OCI-LY1 (cell line): ENCODE measurements at regions not wholly inside any gene's neighbourhood (a gene's known extent, or its start where the extent isn't known, plus 50 kb on each side); places are given as distances from the start of the nearest gene placed in this dataset.
"Not testable (repeated sequence)": the region's sequence is repeated elsewhere in the genome, so short reads cannot be mapped to it uniquely, and the experiment has no call there.

ENCODE experiments used
- H2AFZ ChIP-seq: fragments of 200-600 bp; sonication (generic), shearing (Covaris generic); 2 replicates; pipeline ENCODE4 v1.6.0; 2014; ENCODE audit warnings: antibody characterized with exemption, mild to moderate bottlenecking, low read length
- H3F3A ChIP-seq: fragments of 200-600 bp; sonication (generic), shearing (Covaris generic); 2 replicates; pipeline ENCODE4 v1.6.0; 2014; ENCODE audit warnings: mild to moderate bottlenecking, antibody characterized with exemption, low read length, moderate library complexity; ENCODE audit not compliant: insufficient read depth
- H3K27ac ChIP-seq: fragments of 200-600 bp; sonication (generic); 2 replicates; pipeline ENCODE4 v1.5.1; 2014; ENCODE audit warnings: low read length, mixed run types, mild to moderate bottlenecking, low read depth; ENCODE audit not compliant: poor library complexity, severe bottlenecking
- H3K27me3 ChIP-seq: fragments of 200-600 bp; sonication (generic); 2 replicates; pipeline ENCODE4 v1.6.0; 2014; ENCODE audit warnings: antibody characterized with exemption, mild to moderate bottlenecking, low read length, moderate library complexity; ENCODE audit not compliant: insufficient read depth
- H3K36me3 ChIP-seq: fragments of 200-600 bp; sonication (generic); 2 replicates; pipeline ENCODE4 v1.6.1; 2014; ENCODE audit warnings: mild to moderate bottlenecking, antibody characterized with exemption, low read length, moderate library complexity, mixed read lengths; ENCODE audit not compliant: insufficient read depth
- H3K4me1 ChIP-seq: fragments of 200-600 bp; sonication (generic); 2 replicates; pipeline ENCODE4 v1.5.1; 2014; ENCODE audit warnings: mild to moderate bottlenecking, low read length, moderate library complexity; ENCODE audit not compliant: insufficient read depth, severe bottlenecking
- H3K4me2 ChIP-seq: fragments of 200-600 bp; sonication (generic), shearing (Covaris generic); 2 replicates; pipeline ENCODE4 v1.6.1; 2014; ENCODE audit warnings: low read length
- H3K4me3 ChIP-seq: fragments of 200-600 bp; sonication (generic); 2 replicates; pipeline ENCODE4 v1.5.1; 2014; ENCODE audit warnings: low read length, low read depth, mild to moderate bottlenecking, mixed read lengths; ENCODE audit not compliant: poor library complexity, severe bottlenecking
- H3K79me2 ChIP-seq: fragments of 200-600 bp; shearing (Covaris generic); 2 replicates; pipeline ENCODE4 v1.6.1; 2016; ENCODE audit warnings: mixed run types, low read length, mixed read lengths; ENCODE audit not compliant: insufficient read depth
- H3K9ac ChIP-seq: fragments of 200-600 bp; sonication (generic), shearing (Covaris generic); 2 replicates; pipeline ENCODE4 v1.6.1; 2014; ENCODE audit warnings: mild to moderate bottlenecking, low read length, mixed read lengths
- H3K9me2 ChIP-seq: fragments of 200-600 bp; sonication (generic), shearing (Covaris generic); 2 replicates; pipeline ENCODE4 v1.6.1; 2014; ENCODE audit warnings: low read depth, mild to moderate bottlenecking, low read length, mixed read lengths
- H3K9me3 ChIP-seq: fragments of 200-600 bp; shearing (Covaris generic); 2 replicates; pipeline ENCODE4 v1.6.1; 2014; ENCODE audit warnings: low read length, mixed read lengths
- H4K20me1 ChIP-seq: fragments of 200-600 bp; sonication (generic), shearing (Covaris generic); 2 replicates; pipeline ENCODE4 v1.6.0; 2016; ENCODE audit warnings: mild to moderate bottlenecking, low read length; ENCODE audit not compliant: insufficient read depth
- CTCF ChIP-seq: fragments of 200-600 bp; sonication (generic), shearing (Covaris generic); IDR thresholded peaks from 2 replicates; pipeline ENCODE4 v1.5.1; 2017; ENCODE audit warnings: mild to moderate bottlenecking, antibody characterized with exemption, low read length, moderate library complexity, mixed read lengths
- EZH2 ChIP-seq: fragments of 200-600 bp; sonication (generic), shearing (Covaris generic); IDR thresholded peaks from 2 replicates; pipeline ENCODE4 v1.8.0; 2017; ENCODE audit warnings: borderline replicate concordance, mixed run types, mild to moderate bottlenecking, antibody characterized with exemption, low read length, moderate library complexity, mixed read lengths

GRCh38 chr14:105737504-105738246, 211.3 kb downstream of the TMEM121 start:
- Histone ChIP-seq H3K9me2 (no peaks in the 10 kb centered on the region), H2AFZ (no peak overlapping the region), H3K9me3 (no peaks in the 10 kb centered on the region), H3K4me1 (peaks cover 47% of the 10 kb centered on the region), H3K4me3 (no peak overlapping the region), H3K27ac (peak overlapping the region; percentile 88), H3K79me2 (no peaks in the 10 kb centered on the region), H3F3A (no peaks in the 10 kb centered on the region), H3K36me3 (peaks cover 44% of the 10 kb centered on the region), H3K4me2 (no peak overlapping the region), H3K9ac (peak overlapping the region; percentile 36; the same call in 1 of the 2 replicates), H4K20me1 (no peaks in the 10 kb centered on the region), H3K27me3 (no peaks in the 10 kb centered on the region)
- no peak for TF ChIP-seq EZH2
- TF ChIP-seq CTCF, result no peak

GRCh38 chr14:105738638-105739037, 212.3 kb downstream of the TMEM121 start:
- no peak overlapping the region for H2AFZ ChIP-seq

GRCh38 chr14:105739331-105740102, 213.1 kb downstream of the TMEM121 start:
- Histone ChIP-seq H3K9me2 (no peaks in the 10 kb centered on the region), H4K20me1 (no peaks in the 10 kb centered on the region)
- TF ChIP-seq CTCF, result no peak
- TF ChIP-seq EZH2, result no peak

More at GRCh38 chr14:105738638-105739037, 212.3 kb downstream of the TMEM121 start:
- H3K4me2 ChIP-seq, result no peak overlapping the region
- H3K9ac ChIP-seq, result no peak overlapping the region; the same call in 1 of the 2 replicates
- H3K9me2 ChIP-seq, result no peaks in the 10 kb centered on the region
- H3K9me3 ChIP-seq, result no peaks in the 10 kb centered on the region
- H3K36me3 ChIP-seq, result peaks cover 48% of the 10 kb centered on the region
- H4K20me1 ChIP-seq, result no peaks in the 10 kb centered on the region
- H3K27ac ChIP-seq, result peak overlapping the region; percentile 88
- no peaks in the 10 kb centered on the region for H3K27me3 ChIP-seq
- H3F3A ChIP-seq, result no peaks in the 10 kb centered on the region
- no peak for TF ChIP-seq EZH2
- TF ChIP-seq CTCF, result no peak
- no peak overlapping the region for H3K4me3 ChIP-seq
- H3K4me1 ChIP-seq, result peaks cover 46% of the 10 kb centered on the region
- no peaks in the 10 kb centered on the region for H3K79me2 ChIP-seq

GRCh38 chr14:105740272-105740671, 213.9 kb downstream of the TMEM121 start:
- H3K4me3 ChIP-seq, H3K9me2 ChIP-seq, H3K9me3 ChIP-seq, H3F3A ChIP-seq, H3K79me2 ChIP-seq, H3K9ac ChIP-seq, H3K27ac ChIP-seq, H3K27me3 ChIP-seq, H4K20me1 ChIP-seq, H2AFZ ChIP-seq, H3K4me2 ChIP-seq: not testable (repeated sequence)
- peaks cover 42% of the 10 kb centered on the region for H3K4me1 ChIP-seq
- peaks cover 45% of the 10 kb centered on the region for H3K36me3 ChIP-seq

More at GRCh38 chr14:105739331-105740102, 213.1 kb downstream of the TMEM121 start:
- Histone ChIP-seq H3F3A (no peaks in the 10 kb centered on the region), H3K79me2 (no peaks in the 10 kb centered on the region), H3K27ac (peak overlapping the region; percentile 88), H3K4me1 (peaks cover 42% of the 10 kb centered on the region), H3K4me2 (no peak overlapping the region), H3K4me3 (no peak overlapping the region), H3K36me3 (peaks cover 45% of the 10 kb centered on the region), H2AFZ (no peak overlapping the region), H3K9me3 (no peaks in the 10 kb centered on the region), H3K9ac (no peak overlapping the region; the same call in 1 of the 2 replicates), H3K27me3 (no peaks in the 10 kb centered on the region)

- H3F3A ChIP-seq, H3K79me2 ChIP-seq, H3K27ac ChIP-seq, H3K27me3 ChIP-seq, H4K20me1 ChIP-seq, H3K4me2 ChIP-seq, H3K4me3 ChIP-seq, H3K9ac ChIP-seq, H3K9me3 ChIP-seq, H3K9me2 ChIP-seq, H2AFZ ChIP-seq: not testable (repeated sequence)
- Histone ChIP-seq H3K4me1 (peaks cover 42% of the 10 kb centered on the region), H3K36me3 (peaks cover 45% of the 10 kb centered on the region)
These were observed 214.6 kb downstream of the TMEM121 start for GRCh38 chr14:105740961-105741360.
